ENCODE measurements at regions not wholly inside any gene's neighbourhood (a gene's known extent, or its start where the extent isn't known, plus 50 kb on each side); places are given as distances from the start of the nearest gene placed in this dataset.

GRCh38 chr3:159536876-159537275 lies 451.8 kb upstream of the IL12A start:
- peak; percentile 10 for DNase-seq

GRCh38 chr3:159538507-159538906 lies 450.1 kb upstream of the IL12A start:
- DNase-seq = no peak

GRCh38 chr3:159540882-159541495 lies 447.6 kb upstream of the IL12A start:
- no peak for DNase-seq

GRCh38 chr3:159548675-159549335 lies 439.8 kb upstream of the IL12A start:
- no peak for DNase-seq

GRCh38 chr3:159555205-159555604 lies 433.4 kb upstream of the IL12A start:
- no peak for DNase-seq

GRCh38 chr3:159559771-159560170 lies 428.9 kb upstream of the IL12A start:
- DNase-seq = no peak

- no peak for DNase-seq
Observed at GRCh38 chr3:159560214-159560979, 428.2 kb upstream of the IL12A start.

- no peak for DNase-seq
Observed at GRCh38 chr3:159565313-159565712, 423.3 kb upstream of the IL12A start.

- DNase-seq = no peak
Observed at GRCh38 chr3:159583662-159584061, 405.0 kb upstream of the IL12A start.

- no peak for DNase-seq
Observed at GRCh38 chr3:159584421-159584820, 404.2 kb upstream of the IL12A start.

- peak; percentile 55 for DNase-seq
Observed at GRCh38 chr3:159586571-159587202, 401.9 kb upstream of the IL12A start.

- no peak for DNase-seq
Observed at GRCh38 chr3:159593927-159594605, 394.6 kb upstream of the IL12A start.

- DNase-seq = no peak
Observed at GRCh38 chr3:159600291-159600690, 388.3 kb upstream of the IL12A start.

GRCh38 chr3:159604151-159604581 lies 384.5 kb upstream of the IL12A start:
- DNase-seq = no peak

GRCh38 chr3:159605101-159605500 lies 383.5 kb upstream of the IL12A start:
- no peak for DNase-seq

- no peak for DNase-seq
Observed at GRCh38 chr3:159605776-159606175, 382.9 kb upstream of the IL12A start.

GRCh38 chr3:159607856-159608255 lies 380.8 kb upstream of the IL12A start:
- DNase-seq = no peak

- DNase-seq = no peak
Observed at GRCh38 chr3:159608311-159608710, 380.3 kb upstream of the IL12A start.

GRCh38 chr3:159609625-159610024 lies 379.0 kb upstream of the IL12A start:
- no peak for DNase-seq

- no peak for DNase-seq
Observed at GRCh38 chr3:159616234-159616825, 372.3 kb upstream of the IL12A start.

- DNase-seq = peak; percentile 65
Observed at GRCh38 chr3:159619341-159619885, 369.2 kb upstream of the IL12A start.

GRCh38 chr3:159620281-159620680 lies 368.4 kb upstream of the IL12A start:
- no peak for DNase-seq

All from left kidney (tissue), 1 donor.